ENCODE measurements at regions not wholly inside any gene's neighbourhood (a gene's known extent, or its start where the extent isn't known, plus 50 kb on each side); places are given as distances from the start of the nearest gene placed in this dataset.

GRCh38 chr17:79539944-79540705 lies 70.7 kb downstream of the RBFOX3 start:
- no peak for DNase-seq

DNA sequence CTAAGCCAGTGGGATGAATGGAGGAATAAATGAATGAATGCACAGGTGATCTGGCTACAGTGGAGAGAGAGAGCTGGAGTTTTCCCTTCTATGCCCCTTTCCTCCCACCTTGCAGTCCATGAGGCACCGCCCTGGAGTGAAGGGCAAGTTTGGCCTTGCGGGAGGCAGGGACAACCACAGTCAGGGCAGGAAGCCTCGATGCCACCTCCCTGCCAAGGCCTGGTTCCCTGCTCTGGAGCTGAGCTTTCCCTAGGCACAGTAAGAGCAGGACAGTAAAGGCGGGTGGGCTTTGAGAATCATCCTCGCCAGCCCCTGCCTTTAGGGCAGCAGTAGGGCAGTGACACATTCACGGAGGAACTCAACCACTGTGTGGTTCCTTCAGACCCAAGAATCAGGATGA lies 72.6 kb downstream of the RBFOX3 start:
- DNase-seq = no peak

DNA sequence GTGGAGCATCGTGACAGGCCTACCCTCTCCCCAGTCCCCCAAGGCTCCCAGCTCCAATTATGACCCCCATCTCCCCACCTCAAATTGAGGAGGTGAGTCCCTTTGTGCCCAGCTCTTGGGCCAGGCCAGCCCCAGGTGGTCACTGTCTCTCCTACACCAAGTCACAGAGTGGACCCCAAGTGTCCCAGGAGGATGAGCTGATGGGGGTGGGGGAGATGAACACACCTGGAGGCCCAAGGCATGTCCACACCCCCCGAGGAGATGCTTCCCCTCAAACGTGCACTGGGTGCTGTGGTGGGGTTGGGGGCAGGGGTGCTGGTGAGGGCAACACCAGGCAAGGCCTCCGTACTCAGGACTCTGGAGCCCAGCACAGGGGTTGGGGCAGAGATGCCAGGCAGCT lies 73.2 kb downstream of the RBFOX3 start:
- no peak for DNase-seq

GRCh38 chr17:79537061-79537460 lies 73.8 kb downstream of the RBFOX3 start:
- no peak for DNase-seq

- no peak for DNase-seq
These were observed 74.5 kb downstream of the RBFOX3 start for GRCh38 chr17:79536212-79536840.

GRCh38 chr17:79535728-79536025 lies 75.2 kb downstream of the RBFOX3 start:
- no peak for DNase-seq

GRCh38 chr17:79534851-79535727 lies 75.8 kb downstream of the RBFOX3 start:
- no peak for DNase-seq

DNA sequence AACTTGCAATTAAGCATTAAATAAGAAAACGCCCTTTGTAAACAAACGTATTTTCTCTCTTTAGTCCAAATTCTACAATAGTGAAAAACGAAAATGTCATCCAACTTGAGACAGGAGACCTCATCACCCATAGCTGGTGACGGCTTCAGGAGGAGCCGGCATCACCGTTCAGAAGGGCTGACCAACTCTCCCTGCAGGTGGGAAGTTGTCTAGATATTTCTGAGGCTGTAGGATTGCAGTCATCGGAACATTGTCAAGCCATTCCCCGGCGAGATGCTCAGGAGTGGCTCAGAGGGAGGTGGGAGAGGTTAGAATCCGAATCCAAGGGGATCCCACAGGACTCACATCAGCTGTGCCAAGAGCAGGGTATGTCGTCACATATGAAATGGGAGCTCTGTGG lies 76.7 kb downstream of the RBFOX3 start:
- no peak for DNase-seq

DNA sequence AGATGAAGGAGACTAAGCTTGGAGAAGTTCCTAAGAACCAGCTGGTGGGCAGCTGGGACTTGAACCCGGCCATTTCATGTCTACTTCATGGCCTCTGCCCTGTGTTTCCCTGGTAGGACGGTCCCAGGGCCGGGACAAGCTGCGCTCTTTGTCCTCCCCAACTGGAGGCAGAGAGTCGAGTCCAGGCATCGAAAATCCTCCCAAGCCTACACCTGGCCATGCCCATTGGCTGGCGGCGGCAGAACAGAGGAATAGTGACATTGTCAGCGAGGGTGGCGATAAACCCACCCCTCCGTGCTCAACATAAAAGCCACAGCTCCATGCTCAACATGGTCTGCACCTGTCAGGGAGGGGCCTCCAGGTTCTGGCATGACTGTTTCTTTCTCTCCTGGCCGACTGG lies 77.7 kb downstream of the RBFOX3 start:
- DNase-seq = no peak

DNA sequence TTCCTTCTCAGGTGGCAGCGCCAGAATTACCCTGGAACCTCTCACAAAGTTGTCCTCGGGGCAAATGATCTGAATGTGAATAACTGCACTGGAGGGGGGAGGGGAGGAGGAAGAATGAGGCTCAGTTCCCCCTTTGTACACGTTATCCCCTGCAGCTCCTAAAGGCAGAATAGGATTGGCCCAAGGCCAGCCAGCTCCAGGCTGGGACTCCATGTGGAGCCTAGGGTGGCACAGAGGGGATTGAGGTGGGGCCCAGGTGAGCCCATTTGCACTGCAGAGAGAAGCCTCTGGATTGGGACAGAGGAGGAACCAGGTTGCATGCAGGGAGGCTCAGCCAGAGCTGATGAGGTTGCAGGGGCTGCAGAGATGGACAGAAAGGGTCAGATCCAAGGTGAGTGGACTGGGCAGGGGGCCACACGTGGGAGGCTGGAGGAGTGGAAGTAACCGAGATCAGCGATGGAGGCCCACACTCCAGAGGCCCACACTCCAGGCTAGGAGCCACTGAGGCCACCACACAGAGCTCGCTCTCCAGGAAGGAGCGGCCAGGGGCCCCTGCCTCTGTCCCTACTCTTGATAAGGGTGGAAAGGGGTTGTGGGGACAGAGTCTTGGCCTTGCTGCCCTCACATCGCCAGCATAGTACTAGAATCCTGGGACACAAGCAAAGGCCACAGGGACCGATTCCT lies 78.6 kb downstream of the RBFOX3 start:
- DNase-seq = no peak

GRCh38 chr17:79531191-79532095 lies 79.4 kb downstream of the RBFOX3 start:
- no peak for DNase-seq

DNA sequence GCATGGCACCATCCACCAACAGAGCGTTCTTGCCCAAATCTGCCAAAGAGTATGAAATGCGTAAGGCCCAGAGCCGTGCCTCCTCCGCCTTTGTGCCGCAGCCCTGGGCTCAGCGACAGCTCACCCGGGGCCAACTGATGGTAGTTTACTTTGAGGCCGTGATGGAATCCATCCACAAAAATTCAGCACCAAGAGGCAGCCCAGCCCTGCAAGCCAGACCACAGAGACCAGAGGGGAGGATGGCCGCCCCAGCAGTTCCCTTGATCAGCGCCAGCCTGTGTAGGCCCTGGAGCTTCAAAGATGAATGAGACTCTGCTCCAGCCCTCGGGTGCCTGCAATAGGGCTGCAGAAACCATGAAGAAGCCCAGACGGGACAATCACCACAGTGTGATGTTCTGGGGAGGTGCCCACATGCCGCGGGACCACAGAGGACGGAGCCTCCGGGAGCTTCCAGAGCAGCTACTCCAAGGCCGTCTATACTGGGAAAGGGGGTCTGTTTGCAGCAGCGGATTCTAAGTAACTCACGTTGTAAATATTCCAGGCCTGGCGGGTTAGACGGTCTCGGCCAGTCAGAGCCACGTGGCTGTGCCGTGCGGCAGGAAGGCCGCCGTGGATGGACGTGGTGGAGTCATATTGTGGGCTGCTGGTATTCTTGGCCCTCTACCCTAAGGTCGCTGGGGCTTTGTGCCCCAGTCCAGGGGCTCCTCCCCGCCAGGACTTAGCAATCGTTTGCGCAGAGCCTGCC lies 80.3 kb downstream of the RBFOX3 start:
- DNase-seq = no peak

DNA sequence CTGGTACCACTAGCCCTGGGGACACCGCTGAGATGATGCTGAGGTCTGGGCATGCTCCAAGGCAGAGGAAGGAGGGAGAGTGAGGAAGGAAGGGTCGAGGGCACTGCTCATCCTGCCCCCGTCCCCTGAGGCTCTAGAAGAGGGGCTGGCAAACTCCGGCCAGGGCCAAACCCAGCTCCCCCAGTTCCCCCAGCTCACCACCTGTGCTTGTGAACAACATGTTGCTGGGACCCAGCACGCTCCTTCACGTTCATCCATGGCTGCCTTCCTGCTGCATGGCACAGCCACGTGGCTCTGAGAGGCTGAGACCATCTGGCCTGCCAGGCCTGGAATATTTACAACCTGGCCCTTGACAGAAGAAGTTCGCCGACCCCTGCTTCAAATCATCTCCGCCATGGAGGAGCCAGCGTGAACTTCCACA lies 81.2 kb downstream of the RBFOX3 start:
- no peak for DNase-seq

- DNase-seq = no peak
These were observed 82.2 kb downstream of the RBFOX3 start for GRCh38 chr17:79528592-79529125.

DNA sequence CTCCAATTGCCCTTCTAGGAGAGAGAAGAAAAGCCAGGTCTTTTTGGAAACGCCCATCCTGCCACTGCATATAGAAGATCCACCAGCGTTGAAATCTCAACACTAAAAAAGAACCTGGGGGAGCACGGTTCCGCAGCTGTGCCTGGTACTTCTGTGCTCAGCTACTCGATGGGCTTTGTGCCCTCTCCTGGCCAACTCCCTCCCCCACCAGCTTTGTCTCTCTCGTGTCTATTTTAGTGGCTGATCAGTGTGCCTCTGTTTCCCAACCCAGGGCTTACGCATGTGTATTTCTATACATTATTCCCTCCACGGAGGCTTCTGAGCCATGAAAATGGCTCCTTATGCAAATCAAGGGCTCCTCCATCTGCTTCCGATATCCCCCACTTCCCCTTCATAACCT lies 83.5 kb downstream of the RBFOX3 start:
- no peak for DNase-seq

DNA sequence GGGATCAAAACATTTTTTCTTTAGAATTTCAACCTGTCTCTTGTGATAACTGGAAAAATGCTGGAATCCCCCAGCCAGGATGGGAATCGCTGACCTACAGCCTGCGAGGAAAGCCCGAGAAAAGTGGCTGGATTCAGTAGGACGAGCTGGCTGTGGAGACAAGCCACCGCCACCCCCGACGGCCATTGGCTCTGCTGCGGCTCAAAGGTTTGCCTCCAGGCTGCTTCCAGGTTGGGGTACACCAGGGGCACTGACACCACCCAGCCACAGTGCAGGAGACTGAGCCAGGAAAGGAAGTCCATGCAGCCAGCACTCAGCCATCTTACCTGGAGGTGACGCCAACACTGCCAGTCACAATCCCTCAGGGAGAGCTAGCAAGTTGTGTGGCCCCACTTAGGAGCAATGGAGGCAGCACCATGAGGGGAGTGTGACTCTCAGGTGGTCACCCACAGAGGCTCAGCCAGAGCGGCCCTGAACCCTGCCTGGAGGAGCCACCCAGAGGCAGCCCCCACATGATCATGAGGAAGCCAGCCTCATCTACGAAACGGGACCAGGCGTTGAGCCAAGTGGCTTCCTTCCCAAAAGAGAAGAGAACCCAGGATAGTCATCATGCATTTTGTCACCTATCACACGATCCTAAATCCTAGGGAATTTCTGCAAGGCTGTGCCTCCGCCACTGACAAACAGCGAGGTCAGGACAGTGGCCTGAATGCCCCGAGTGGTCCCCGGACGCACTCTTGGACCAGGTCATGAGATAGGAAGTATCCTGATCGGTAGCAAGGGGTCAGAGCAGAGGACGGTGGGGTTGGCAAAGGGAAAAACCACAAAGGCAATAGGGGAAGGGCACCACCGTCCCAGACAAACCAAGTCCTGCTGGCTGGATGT lies 84.8 kb downstream of the RBFOX3 start:
- no peak for DNase-seq

GRCh38 chr17:79524213-79525187 lies 86.4 kb downstream of the RBFOX3 start:
- DNase-seq = no peak

DNA sequence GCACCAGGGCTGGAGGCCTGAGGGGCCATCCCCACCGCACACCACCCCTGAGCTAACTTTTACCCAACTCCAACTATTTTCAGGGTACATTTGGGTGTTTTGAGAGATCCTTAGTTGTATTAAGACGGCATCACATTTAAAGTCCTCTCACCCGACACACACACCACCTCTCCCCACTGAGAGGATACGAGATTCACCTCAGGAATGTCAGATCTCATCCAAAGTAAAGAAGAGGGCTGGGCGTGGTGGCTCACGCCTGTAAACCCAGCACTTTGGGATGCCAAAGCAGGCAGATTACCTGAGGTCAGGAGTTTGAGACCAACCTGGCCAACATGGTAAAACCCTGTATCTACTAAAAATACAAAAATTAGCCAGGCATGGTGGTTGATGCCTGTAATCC lies 88.4 kb downstream of the RBFOX3 start:
- DNase-seq = no peak

DNA sequence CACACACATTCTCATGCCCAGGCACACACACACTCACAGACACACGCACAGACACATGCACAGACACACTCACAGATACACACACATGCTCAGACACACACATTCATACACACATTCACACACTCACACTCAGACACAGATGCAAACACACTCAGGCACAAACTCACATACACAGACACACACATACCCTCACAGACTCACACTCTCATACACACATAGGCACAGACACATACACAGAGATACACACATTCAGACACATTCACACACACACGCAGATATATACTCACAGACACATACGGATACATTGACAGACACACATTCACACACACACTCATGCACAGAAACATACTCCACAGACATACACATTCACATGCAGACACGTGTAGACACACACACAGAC lies 89.6 kb downstream of the RBFOX3 start:
- no peak for DNase-seq

Measured in NCI-H1930 (cell line).